Type B pancreatic cell (in vitro differentiated cells): ENCODE measurements at regions not wholly inside any gene's neighbourhood (a gene's known extent, or its start where the extent isn't known, plus 50 kb on each side); places are given as distances from the start of the nearest gene placed in this dataset.

Source experiments
- DNase-seq: peaks from one replicate; pipeline ENCODE4 v3.0.0; 2021; ENCODE audit warnings: mixed read lengths; ENCODE audit not compliant: unreplicated experiment; ENCODE audit errors: extremely low spot score
- H3K27ac Mint-ChIP-seq: 2 replicates; pipeline ENCODE4 v1.8.0; 2021; ENCODE audit warnings: mild to moderate bottlenecking, mixed read lengths
- H3K27me3 Mint-ChIP-seq: 2 replicates; pipeline ENCODE4 v1.8.0; 2021; ENCODE audit warnings: mixed read lengths
- H3K36me3 Mint-ChIP-seq: 2 replicates; pipeline ENCODE4 v1.8.0; 2021; ENCODE audit warnings: mixed read lengths
- H3K4me1 Mint-ChIP-seq: one replicate; pipeline ENCODE4 v1.8.0; 2021; ENCODE audit warnings: mixed read lengths; ENCODE audit not compliant: unreplicated experiment
- H3K4me3 Mint-ChIP-seq: 2 replicates; pipeline ENCODE4 v1.8.0; 2021; ENCODE audit warnings: mild to moderate bottlenecking, mixed read lengths
- H3K9me3 Mint-ChIP-seq: 2 replicates; pipeline ENCODE4 v1.8.0; 2021; ENCODE audit warnings: mixed read lengths
- TF ChIP-seq, protein P1 (sequence below): fragments of 200-600 bp; sonication (generic); conservative IDR thresholded peaks from 2 replicates; pipeline ENCODE4 v1.5.0; 2021; ENCODE audit warnings: antibody characterized with exemption, mild to moderate bottlenecking

DNA sequence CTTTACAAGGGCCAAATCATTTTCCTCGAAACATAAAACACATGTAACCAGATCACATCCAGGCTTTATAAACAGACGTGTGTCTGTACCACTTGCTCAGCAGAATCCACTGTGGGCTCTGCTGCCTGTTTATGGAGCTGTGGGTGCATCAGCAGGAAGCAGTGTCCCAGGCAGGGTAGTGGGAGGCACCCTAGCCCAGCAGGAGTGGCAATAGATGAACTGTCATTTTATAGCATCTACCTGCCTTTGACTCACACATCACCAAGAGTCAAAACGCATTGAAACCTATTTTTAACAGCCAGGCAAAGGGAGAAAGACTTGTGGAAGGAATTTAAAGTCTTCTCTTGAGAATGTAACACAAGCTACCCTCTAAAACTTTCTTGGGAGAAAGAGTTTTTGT lies 169.1 kb upstream of the TENM3 start:
- Mint-ChIP-seq H3K27me3 (no peaks in the 10 kb centered on the region), H3K4me1 (peaks cover 19% of the 10 kb centered on the region), H3K9me3 (peaks cover 5% of the 10 kb centered on the region), H3K36me3 (peaks cover 6% of the 10 kb centered on the region), H3K27ac (peak overlapping the region; percentile 1), H3K4me3 (no peak overlapping the region)
- no peak for DNase-seq
- TF ChIP-seq, protein P1, sequence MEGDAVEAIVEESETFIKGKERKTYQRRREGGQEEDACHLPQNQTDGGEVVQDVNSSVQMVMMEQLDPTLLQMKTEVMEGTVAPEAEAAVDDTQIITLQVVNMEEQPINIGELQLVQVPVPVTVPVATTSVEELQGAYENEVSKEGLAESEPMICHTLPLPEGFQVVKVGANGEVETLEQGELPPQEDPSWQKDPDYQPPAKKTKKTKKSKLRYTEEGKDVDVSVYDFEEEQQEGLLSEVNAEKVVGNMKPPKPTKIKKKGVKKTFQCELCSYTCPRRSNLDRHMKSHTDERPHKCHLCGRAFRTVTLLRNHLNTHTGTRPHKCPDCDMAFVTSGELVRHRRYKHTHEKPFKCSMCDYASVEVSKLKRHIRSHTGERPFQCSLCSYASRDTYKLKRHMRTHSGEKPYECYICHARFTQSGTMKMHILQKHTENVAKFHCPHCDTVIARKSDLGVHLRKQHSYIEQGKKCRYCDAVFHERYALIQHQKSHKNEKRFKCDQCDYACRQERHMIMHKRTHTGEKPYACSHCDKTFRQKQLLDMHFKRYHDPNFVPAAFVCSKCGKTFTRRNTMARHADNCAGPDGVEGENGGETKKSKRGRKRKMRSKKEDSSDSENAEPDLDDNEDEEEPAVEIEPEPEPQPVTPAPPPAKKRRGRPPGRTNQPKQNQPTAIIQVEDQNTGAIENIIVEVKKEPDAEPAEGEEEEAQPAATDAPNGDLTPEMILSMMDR, result no peak

DNA sequence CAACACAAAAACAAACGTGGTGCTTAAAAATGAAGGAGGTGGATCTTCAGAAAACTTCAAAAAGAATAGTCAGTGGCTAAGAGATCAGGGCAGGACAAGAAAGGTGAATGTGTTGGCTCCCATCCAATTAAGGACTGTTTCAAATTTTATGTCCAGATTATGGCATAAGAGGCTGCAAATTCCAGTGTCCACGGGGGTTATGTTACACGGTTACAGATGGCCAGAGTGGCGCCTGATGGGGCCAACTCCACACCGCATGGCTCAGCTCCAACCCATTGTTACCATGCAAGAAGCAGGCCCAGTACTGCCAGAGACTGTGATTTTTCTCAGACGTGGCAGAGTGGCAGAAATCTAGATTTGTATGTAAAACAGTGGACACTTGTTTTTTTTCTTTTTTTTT lies 168.4 kb upstream of the TENM3 start:
- Mint-ChIP-seq H3K4me3 (no peak overlapping the region), H3K27ac (peak overlapping the region; percentile 1), H3K27me3 (no peaks in the 10 kb centered on the region), H3K36me3 (peaks cover 6% of the 10 kb centered on the region), H3K4me1 (peaks cover 19% of the 10 kb centered on the region), H3K9me3 (peaks cover 5% of the 10 kb centered on the region)
- TF ChIP-seq, protein P1, result no peak
- no peak for DNase-seq

DNA sequence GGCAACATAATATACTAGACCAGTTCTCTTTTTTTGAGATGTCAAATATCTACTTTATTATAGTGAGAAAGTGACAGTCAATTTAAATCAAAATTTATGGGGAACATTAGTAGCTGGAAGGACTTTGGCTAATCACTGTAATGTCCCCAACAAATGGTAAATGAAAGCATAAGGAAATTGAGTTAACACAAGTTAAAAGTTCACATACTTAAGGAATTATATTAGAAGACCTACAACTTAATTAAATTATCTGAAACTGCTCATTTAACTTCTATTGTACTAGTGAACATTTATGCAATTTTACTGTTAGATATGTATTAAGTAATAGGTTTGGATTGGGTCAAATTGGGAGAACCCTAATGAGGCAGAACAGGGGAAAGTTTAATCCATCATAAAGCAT lies 160.3 kb upstream of the TENM3 start:
- TF ChIP-seq, protein P1, result no peak
- H3K36me3 Mint-ChIP-seq, result peaks cover 6% of the 10 kb centered on the region
- DNase-seq, result no peak
- H3K9me3 Mint-ChIP-seq, result no peaks in the 10 kb centered on the region
- H3K4me3 Mint-ChIP-seq, result no peak overlapping the region
- H3K27me3 Mint-ChIP-seq, result no peaks in the 10 kb centered on the region
- H3K4me1 Mint-ChIP-seq, result peaks cover 25% of the 10 kb centered on the region
- no peak overlapping the region for H3K27ac Mint-ChIP-seq

DNA sequence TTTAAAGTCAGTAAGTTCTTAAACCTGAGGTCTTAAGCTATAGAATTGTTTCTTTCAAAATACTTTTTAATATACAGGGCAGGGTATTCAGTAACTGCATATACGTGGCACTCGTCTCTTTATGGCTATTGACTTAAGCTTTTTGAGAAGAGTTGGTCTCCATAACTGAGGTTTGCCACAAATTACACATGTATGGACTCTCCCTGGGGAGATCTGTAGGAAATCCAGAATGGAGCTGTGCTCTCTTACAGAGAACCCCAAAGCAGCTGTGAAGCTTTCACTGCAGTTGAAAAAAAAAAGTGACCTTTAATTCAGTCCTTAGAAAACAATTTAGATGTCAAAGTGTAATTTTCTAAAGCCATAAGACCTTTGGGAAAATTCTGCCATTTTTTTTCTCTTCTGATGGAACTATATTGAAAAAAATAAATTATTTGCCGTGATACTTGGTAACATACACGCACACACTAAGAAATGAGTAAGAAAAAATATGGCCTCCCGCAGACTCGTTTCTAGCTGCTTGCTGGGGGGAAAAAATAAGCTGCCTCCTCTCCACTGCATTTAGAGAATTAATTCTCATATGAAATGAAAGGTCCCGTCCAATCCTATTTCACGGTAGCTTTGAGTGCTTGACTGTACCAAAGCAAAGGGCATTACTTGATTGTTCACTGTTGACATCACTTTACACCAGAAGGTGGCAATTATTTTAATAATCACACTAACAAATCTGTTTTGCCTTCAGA lies 159.4 kb upstream of the TENM3 start:
- no peak overlapping the region for H3K27ac Mint-ChIP-seq
- H3K4me3 Mint-ChIP-seq, result no peak overlapping the region
- no peaks in the 10 kb centered on the region for H3K9me3 Mint-ChIP-seq
- DNase-seq, result no peak
- H3K27me3 Mint-ChIP-seq, result no peaks in the 10 kb centered on the region
- TF ChIP-seq, protein P1, result no peak
- peaks cover 2% of the 10 kb centered on the region for H3K36me3 Mint-ChIP-seq
- H3K4me1 Mint-ChIP-seq, result peaks cover 25% of the 10 kb centered on the region

DNA sequence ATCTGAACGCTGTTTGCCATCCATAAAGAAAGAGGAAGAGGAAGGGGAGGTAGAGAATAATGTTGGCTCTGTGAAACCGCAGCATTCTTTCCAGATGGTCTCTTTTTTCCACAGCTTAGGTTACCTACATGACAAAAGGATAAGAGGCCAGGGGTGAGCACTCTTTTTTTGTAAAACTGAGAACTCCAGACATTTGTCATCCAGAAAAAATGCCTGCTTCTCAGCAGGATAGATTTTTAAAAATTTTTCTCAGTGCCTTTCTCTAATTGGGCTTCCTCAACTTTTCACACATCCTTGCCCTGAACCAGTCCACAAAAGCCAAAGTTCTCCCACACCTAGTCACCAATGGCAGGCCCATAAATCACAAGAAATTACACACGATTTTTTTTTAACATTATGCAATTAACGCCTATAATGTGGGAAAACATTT lies 158.1 kb upstream of the TENM3 start:
- no peak for DNase-seq
- Mint-ChIP-seq H3K4me1 (peaks cover 26% of the 10 kb centered on the region), H3K4me3 (no peak overlapping the region), H3K27ac (no peak overlapping the region), H3K27me3 (no peaks in the 10 kb centered on the region), H3K9me3 (no peaks in the 10 kb centered on the region), H3K36me3 (no peaks in the 10 kb centered on the region)
- TF ChIP-seq, protein P1, result no peak

DNA sequence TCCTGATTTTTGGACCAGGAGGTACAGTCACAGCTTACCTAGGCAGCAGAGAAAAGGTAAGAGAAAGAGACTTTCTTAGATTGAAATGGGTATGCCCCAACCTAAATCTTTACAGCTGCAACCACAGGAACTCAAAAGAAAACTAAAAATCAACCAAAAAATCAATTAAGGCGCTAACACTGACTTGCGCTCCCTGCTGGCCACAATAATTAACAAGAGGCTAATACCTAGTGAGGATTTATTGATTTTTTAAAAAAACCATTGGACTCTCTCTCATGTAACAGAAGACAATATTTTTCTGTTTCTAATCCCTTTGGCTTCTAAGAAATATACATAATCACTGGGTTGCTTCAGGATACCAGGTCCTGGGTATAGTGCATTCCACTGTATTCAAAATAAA lies 153.9 kb upstream of the TENM3 start:
- no peak for DNase-seq
- H3K27me3 Mint-ChIP-seq, result no peaks in the 10 kb centered on the region
- H3K4me1 Mint-ChIP-seq, result peaks cover 37% of the 10 kb centered on the region
- H3K27ac Mint-ChIP-seq, result no peak overlapping the region
- H3K4me3 Mint-ChIP-seq, result no peak overlapping the region
- H3K36me3 Mint-ChIP-seq, result no peaks in the 10 kb centered on the region
- no peaks in the 10 kb centered on the region for H3K9me3 Mint-ChIP-seq
- TF ChIP-seq, protein P1, result peak; percentile 61
